ENCODE measurements at regions not wholly inside any gene's neighbourhood (a gene's known extent, or its start where the extent isn't known, plus 50 kb on each side); places are given as distances from the start of the nearest gene placed in this dataset.

DNA sequence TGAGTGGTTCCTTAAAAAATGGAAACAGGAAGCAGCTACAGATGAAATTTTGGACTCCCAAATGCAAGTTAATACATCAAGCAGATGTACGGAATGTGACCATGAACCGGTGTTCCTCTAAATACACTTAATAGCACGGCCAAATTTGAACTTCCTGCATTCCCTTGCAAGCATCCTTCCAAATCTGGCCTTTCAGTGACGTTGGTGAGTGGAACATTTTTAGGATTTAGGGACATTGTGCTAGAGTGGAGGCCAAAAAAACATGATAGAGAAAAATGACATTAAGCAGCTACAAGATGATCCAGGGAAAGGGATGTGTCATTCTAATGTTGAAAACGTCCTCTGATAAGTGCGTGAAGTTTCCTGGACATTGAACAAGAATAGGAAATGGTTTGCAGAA, 62.1 kb downstream of the CTAGE1 start:
- DNase-seq (ENCODE audit: low spot score), result no peak

GRCh38 chr18:22355069-22355468, 62.6 kb downstream of the CTAGE1 start:
- no peak for DNase-seq (ENCODE audit: low spot score)

DNA sequence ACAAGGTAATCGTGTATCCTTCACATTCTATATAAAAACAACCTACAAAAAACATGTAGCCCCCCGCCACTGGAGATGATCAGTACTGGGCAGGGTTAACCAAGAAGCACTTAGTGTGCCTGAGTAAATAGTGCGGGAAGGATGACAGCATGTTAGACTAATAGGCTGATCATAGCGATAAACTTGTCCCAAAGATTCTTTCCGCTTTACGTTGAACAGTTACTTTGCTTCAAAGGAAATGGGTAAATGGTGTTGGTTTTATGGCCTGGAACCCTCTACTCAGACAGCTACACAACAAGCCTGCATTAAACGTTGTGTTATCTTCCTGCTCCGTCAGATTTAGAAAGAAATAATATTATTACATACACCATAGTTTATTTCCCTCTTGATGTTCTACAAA, 67.7 kb downstream of the CTAGE1 start:
- DNase-seq (ENCODE audit: low spot score), result no peak

DNA sequence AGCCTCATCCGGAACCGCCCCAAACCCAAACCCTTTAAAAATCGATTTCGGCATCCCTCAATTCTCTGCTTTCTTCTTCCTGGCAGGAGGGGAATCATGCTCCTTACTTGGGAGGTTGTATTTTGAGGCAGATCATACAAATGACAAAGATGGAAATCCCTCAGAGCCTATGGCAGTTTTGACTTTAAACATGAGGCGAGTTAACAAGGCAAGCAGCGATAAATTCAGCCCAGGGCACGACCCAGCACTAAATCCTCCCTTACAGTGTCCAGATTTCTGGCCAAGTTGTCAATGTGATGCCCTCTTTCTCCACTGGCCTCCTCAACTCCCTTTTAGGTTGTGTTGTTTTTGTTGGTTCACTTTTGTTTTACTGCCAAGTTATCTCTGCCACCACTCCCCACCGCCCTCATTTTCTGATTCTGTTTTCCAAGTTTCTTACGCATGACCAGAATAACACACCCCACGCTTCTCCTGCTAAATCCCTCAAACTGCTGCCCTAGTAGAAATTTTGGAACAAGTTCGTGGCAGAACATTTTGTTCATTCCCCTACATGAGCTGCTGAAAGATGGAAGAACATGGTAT, 68.3 kb downstream of the CTAGE1 start:
- DNase-seq (ENCODE audit: low spot score), result no peak

GRCh38 chr18:22348521-22349316, 69.0 kb downstream of the CTAGE1 start:
- DNase-seq (ENCODE audit: low spot score), result peak; percentile 5

DNA sequence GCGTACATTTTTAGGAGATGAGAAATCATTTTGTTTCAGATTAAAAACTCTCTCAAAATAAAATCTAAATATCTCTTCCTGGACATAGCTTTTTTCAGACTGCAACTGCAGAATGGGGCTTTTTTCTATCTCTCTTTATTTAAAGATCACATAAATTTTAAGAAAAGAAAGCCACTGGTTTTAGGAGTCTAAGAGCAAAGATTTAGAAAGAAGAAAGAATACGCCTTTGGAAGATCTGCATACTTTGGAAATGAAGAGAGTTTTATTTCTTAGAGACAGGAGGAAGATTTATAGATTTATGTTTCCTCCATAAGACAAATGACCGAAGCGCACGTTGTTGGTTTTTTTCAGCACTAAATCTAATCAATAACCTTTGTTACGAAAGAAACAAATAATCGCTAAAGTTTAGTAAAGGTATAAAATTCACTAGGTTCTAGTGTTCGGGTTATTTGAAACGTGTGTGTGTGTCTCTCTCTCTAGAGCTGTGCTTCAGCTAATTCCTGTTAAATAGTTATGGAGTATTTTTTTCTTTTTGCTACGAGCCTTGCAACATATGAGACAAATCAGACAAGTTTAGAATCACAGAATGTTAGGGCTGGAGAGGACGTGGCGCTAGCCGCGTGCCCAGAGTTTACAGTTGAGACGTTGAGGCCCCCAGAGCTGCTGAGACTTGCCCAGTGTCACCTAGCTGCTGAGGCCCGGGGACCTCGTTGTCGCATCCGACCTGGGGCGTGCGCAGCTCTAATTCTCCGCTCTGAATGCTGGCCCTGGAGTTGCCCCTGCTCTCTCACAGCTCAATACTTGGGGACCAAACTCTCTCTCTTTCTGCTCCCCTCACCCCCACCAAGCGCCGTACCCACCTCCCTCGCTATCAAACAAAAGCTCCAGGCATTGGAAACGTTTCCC, 69.9 kb downstream of the CTAGE1 start:
- DNase-seq (ENCODE audit: low spot score), result no peak

GRCh38 chr18:22346953-22347605, 70.6 kb downstream of the CTAGE1 start:
- DNase-seq (ENCODE audit: low spot score), result peak; percentile 32

DNA sequence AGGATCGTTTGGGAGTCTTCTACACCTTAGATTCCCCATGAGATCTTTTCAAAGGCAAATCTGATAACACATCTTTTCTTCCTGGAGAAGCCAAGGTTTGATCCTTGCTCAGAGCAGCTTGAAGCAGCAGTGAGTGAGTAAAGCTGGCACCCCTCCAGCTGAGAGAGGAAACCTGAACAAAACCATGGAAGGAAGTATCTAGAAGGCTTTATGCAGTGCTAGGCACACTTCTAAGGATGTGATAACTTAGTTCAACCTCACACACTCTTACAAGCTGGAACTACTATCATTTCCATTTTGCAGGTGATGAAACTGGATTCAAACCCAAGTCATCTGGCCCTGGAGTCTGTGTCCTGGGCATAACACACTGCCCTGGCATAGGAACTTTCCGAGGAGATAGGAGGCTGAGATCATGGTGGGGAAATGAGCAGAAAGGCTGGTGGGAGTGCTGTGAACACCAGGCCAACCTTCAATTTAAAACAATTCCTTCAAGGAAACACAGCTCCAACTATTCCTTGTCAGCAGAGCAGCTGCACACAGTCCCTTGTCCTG, 71.2 kb downstream of the CTAGE1 start:
- peak; percentile 71 for DNase-seq (ENCODE audit: low spot score)

- no peak for DNase-seq (ENCODE audit: low spot score)
Observed at GRCh38 chr18:22345718-22346117, 72.0 kb downstream of the CTAGE1 start.

GRCh38 chr18:22344908-22345670, 72.6 kb downstream of the CTAGE1 start:
- no peak for DNase-seq (ENCODE audit: low spot score)

- no peak for DNase-seq (ENCODE audit: low spot score)
Observed at GRCh38 chr18:22344445-22344844, 73.3 kb downstream of the CTAGE1 start.

DNA sequence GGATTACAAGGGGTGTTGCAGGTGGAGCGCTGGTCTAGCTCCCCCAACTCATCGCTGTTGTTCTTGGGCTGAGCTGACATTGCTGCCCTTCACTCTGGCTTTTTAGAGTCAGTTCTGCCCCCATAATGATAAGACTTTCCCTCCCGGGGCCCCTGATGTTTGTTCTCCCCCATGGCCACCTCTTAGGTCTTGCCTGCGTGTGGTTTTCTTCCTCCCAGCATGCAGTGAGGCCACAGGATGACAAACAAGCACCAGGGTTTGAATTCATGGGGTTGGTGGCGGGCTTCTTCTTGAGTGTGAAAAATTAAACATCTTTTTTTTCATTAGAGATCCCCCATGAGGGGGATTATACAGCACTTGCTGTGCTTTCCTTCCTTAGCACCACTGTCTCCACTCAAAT, 74.1 kb downstream of the CTAGE1 start:
- DNase-seq (ENCODE audit: low spot score), result no peak

GRCh38 chr18:22342625-22343024, 75.1 kb downstream of the CTAGE1 start:
- DNase-seq (ENCODE audit: low spot score), result peak; percentile 38

- DNase-seq (ENCODE audit: low spot score), result no peak
Observed at GRCh38 chr18:22340331-22340730, 77.4 kb downstream of the CTAGE1 start.

GRCh38 chr18:22339913-22340312, 77.8 kb downstream of the CTAGE1 start:
- DNase-seq (ENCODE audit: low spot score), result no peak

- no peak for DNase-seq (ENCODE audit: low spot score)
Observed at GRCh38 chr18:22337833-22338232, 79.9 kb downstream of the CTAGE1 start.

GRCh38 chr18:22337306-22337705, 80.4 kb downstream of the CTAGE1 start:
- no peak for DNase-seq (ENCODE audit: low spot score)

DNA sequence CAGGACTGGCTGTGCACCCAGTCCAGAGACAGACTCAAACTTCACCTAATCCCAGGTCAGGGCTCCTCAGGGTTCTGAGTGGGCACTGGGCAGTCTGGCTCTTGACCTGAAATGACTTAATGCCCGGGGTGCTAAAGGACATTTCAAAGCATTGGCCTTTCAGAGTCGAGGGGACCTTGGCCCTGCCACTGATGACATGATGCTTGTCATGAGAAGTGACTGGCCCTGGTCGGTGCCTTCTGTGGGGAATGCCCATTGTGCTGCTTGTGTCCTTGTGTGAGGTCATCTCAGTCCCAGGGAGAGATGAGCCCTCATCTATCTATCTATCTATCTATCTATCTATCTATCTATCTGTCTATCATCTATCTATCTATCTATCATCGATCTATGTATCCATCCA, 81.3 kb downstream of the CTAGE1 start:
- DNase-seq (ENCODE audit: low spot score), result no peak

DNA sequence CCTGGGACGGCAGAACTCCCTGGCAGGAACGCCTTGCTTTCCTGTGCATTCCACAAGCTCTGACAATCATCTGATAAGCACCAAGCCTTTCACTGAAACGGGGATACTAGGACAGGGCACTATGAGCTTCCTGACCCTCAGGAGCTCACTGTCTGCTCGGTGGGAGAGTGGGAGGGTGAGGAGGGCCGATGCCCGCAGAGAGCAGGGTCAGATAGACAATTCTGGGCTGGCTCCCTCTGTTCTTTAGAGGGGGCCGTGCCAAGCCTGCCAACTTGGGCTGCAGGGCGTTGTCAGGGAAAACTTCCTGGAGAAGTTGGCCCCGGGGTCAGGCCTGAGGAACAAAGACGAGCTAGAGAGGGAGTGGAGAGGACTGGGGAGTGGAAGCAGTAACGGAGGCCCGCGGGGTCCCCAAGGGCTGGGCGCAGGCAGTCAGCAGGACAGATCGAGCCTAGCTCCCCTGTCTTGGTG, 82.0 kb downstream of the CTAGE1 start:
- DNase-seq (ENCODE audit: low spot score), result no peak

DNA sequence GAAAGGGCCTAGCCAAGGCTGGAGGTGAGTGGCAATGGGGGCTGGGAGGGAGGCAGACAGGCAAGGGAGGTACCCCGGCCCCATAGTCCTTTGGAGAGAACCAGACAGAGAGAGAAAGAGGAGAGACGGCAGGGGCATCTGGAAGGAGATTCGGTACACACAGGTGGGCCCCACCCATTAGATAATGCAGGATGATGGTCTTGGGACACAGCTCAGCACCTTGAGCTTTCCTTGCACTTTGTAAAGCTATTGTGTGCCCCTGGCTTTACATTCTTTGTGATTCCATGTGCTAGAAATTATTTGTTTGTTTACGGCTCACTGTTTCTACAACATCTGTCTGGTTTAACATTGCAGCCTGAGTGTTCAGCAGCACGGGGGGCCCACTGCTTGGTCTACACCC, 83.1 kb downstream of the CTAGE1 start:
- no peak for DNase-seq (ENCODE audit: low spot score)

- no peak for DNase-seq (ENCODE audit: low spot score)
Observed at GRCh38 chr18:22332590-22332989, 85.1 kb downstream of the CTAGE1 start.

Data from kidney tubule cell (primary cell).